HFF-Myc (cell line): ENCODE measurements at regions not wholly inside any gene's neighbourhood (a gene's known extent, or its start where the extent isn't known, plus 50 kb on each side); places are given as distances from the start of the nearest gene placed in this dataset.

ENCODE experiments used
- DNase-seq: peaks from one replicate; pipeline ENCODE4 v3.0.0-alpha.2; 2011; ENCODE audit warnings: low read depth; ENCODE audit errors: extremely low read depth
- H3K4me3 ChIP-seq: replicated peaks from 2 replicates; pipeline ENCODE4 v1.5.1; 2011; ENCODE audit warnings: low read depth, mild to moderate bottlenecking, control low read depth, low read length
- TF ChIP-seq, protein P1 (sequence below): IDR thresholded peaks from 2 replicates; pipeline ENCODE4 v1.5.1; 2012; ENCODE audit warnings: mild to moderate bottlenecking, low read depth, low read length, control low read depth; ENCODE audit errors: missing control alignments

DNA sequence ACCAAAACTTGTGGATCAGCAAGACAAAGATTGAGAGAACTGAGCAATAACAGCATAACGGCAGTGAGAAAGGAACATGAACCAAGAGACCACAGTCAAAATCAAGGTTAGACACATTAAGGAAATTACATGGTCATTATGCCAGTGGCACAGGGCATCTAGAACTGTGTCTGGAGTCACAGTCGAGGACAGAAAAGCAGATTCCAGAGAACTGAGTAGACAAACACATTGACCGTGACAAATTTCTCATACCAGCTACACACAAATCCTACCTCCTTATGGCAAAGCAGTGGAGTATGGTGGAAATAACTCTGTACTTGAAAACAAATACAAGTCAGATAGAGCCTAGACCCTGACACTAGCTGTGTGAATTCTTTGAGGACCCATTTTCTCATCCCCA, 367.3 kb downstream of the DUSP6 start:
- no peak for DNase-seq
- TF ChIP-seq, protein P1, sequence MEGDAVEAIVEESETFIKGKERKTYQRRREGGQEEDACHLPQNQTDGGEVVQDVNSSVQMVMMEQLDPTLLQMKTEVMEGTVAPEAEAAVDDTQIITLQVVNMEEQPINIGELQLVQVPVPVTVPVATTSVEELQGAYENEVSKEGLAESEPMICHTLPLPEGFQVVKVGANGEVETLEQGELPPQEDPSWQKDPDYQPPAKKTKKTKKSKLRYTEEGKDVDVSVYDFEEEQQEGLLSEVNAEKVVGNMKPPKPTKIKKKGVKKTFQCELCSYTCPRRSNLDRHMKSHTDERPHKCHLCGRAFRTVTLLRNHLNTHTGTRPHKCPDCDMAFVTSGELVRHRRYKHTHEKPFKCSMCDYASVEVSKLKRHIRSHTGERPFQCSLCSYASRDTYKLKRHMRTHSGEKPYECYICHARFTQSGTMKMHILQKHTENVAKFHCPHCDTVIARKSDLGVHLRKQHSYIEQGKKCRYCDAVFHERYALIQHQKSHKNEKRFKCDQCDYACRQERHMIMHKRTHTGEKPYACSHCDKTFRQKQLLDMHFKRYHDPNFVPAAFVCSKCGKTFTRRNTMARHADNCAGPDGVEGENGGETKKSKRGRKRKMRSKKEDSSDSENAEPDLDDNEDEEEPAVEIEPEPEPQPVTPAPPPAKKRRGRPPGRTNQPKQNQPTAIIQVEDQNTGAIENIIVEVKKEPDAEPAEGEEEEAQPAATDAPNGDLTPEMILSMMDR: no peak

DNA sequence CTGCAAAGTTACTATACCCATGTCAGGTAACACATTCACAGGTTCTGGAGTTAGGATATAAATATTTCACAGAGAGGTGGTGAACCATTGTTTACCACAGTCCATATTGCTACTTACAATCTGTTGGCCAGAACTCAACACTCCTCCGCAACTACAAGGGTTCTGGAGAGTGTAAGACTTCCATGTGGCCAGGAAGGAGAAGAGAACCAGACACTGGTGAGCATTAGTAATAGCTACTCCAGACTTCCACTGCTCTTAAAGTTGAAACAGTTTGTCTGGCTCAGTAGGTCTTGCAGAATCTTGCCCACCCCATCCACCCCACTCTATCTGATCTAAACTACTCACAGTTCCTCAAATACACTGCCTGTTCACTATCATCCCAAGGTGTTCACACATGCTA, 369.6 kb downstream of the DUSP6 start:
- no peak overlapping the region for H3K4me3 ChIP-seq
- no peak for DNase-seq
- TF ChIP-seq, protein P1: no peak

More for the DNA sequence above, 367.3 kb downstream of the DUSP6 start:
- H3K4me3 ChIP-seq: no peak overlapping the region

DNA sequence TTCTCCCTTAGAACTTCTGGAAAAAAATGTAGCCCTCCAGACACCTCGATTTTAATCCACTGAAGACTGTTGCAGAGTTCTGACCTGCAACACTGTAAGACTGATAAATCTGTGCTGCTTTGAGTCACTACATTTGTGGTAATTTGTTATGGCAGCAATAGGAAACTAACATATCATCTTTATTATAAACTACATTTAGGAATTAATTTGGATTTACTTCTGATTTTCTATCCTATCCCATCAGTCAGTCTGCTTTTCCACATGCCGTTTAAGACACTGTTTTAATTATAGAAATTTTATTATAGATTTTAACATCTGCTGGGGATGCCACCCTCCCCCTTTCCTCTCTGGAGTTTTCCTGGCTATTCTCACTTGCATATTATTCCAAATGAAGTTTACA, 375.2 kb downstream of the DUSP6 start:
- TF ChIP-seq, protein P1: no peak
- DNase-seq: no peak
- no peak overlapping the region for H3K4me3 ChIP-seq

DNA sequence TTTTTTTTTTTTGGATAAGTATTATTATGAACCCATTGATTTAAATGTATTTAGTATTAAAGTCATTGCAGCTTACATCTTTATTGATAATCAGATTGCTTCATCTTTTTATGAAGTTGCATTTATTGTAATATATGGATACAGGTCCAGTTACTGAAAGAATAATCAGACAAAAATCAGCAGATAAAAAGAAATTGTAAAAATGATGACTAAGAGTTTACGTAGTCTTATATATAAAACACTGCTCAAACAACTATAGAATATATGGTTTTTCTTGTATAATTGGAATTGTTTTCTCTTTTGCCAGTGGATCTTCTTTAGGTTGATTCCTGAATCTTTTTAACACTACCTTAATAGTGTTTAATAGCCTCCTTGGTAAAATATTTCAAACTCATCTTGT, 378.3 kb downstream of the DUSP6 start:
- no peak for DNase-seq
- no peak overlapping the region for H3K4me3 ChIP-seq
- TF ChIP-seq, protein P1: no peak

DNA sequence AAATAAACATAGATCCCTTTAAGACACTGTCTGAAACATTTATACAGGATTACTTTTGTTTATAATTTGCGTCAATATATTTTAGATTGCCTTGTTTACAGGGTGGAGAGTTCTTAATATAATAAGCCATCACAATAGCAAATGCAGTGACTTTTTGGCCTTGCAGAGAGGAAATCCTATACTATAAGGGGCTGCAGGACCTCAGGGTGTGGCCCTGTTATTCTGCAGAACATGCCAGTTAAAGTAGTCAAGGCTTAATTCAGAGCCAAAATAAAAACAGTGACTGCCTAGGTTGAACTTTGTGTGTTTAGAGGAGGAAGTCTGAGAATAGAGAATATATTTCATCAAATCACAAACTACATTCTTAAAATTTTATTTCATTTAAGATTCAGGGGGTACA, 381.6 kb downstream of the DUSP6 start:
- no peak overlapping the region for H3K4me3 ChIP-seq
- TF ChIP-seq, protein P1: no peak
- no peak for DNase-seq

DNA sequence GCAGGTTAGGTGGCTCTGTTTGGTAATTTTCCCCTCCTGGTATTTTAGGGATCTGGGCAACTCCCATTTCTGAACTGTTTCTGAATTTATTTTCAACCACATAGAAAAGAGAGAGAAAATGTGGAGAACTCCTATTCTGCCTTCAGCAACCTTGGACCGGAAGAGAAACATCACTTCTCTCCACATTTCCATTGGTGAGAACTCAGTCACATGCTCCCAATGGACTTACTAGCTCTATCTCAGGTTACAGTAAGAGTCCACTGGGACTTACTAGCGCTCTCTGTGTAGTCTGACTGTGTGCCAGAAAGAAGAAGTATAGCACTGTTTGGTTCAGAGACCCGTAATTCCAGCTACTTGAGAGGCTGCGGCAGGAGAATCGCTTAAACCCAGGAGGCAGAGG, 383.2 kb downstream of the DUSP6 start:
- no peak for DNase-seq
- TF ChIP-seq, protein P1: no peak
- H3K4me3 ChIP-seq: no peak overlapping the region

DNA sequence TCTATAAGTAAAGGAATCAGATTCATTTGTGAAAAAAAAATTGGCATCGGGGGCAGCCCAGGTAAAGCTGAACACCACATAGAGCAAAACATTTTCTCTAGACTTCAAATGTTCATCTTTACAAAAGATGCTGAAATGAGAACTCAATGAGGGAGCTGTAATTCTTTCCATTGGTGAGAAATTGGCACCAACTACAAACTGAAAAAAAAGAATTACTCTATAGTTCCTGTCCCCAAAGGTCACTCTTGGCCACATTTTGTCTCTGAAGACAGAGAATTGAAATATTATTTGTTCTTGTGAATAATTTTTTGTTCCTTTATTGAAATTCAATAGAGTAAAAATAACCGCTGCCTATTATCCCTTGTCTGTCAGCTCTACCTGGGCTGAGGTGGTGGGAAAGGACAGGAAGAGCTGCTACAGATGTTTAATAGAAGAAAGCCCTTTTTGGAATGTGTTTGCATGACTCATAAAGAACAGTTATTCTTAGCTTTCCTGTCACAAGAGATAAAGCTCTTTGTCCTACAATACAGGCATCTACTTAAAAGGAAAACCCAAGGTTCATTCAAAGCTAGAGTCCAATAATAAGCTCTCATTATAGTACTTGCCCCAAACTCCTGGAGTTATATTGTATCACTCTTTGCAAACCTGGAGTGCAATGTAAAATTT, 380.1 kb upstream of the KITLG start:
- DNase-seq: no peak
- no peak overlapping the region for H3K4me3 ChIP-seq
- TF ChIP-seq, protein P1: no peak
